ENCODE measurements at regions not wholly inside any gene's neighbourhood (a gene's known extent, or its start where the extent isn't known, plus 50 kb on each side); places are given as distances from the start of the nearest gene placed in this dataset.

DNA sequence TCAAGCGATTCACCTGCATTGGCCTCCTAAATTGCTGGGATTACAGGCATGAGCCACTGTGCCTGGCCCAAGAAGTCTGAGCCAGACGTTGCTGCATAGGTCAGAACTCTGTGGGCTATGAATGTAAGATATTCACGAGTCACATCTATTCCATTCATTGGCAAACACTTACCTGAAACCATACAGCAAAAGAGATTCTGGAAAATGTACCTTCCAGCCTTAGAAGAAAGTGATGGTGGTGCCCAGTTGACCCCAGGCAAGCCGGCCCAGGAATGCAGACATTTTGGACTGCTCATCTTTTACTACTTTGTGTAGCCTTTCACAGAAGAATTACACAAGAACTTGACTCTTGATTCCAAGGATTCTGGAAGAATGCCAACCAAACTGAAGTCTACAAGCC lies 135.6 kb upstream of the N4BP1 start:
- TF ChIP-seq CTCF (IDR thresholded peaks at IDR 0.05) (no peak), POLR2A (IDR thresholded peaks at IDR 0.05) (no peak)

Measured in esophagus squamous epithelium (tissue), 4 donors.